GM12864 (cell line): ENCODE measurements at regions not wholly inside any gene's neighbourhood (a gene's known extent, or its start where the extent isn't known, plus 50 kb on each side); places are given as distances from the start of the nearest gene placed in this dataset.

Experiments used
- DNase-seq: peaks from one replicate; pipeline ENCODE4 v3.0.0-alpha.2; 2011; ENCODE audit warnings: low read depth
- H3K4me3 ChIP-seq: 2 replicates; pipeline ENCODE4 v1.5.1; 2011; ENCODE audit warnings: mild to moderate bottlenecking, low read depth, low read length, control low read depth
- CTCF ChIP-seq: IDR thresholded peaks from 2 replicates; pipeline ENCODE4 v1.5.1; 2011; ENCODE audit warnings: low read depth, mild to moderate bottlenecking, moderate library complexity, low read length, control low read depth, inconsistent platforms; ENCODE audit errors: missing control alignments

- no peak overlapping the region for H3K4me3 ChIP-seq
- no peak for TF ChIP-seq CTCF
- DNase-seq, result no peak
Observed at GRCh38 chr20:39356908-39357307, 394.8 kb downstream of the DHX35 start.

GRCh38 chr20:39349240-39349639 lies 387.1 kb downstream of the DHX35 start:
- no peak for TF ChIP-seq CTCF

DNA sequence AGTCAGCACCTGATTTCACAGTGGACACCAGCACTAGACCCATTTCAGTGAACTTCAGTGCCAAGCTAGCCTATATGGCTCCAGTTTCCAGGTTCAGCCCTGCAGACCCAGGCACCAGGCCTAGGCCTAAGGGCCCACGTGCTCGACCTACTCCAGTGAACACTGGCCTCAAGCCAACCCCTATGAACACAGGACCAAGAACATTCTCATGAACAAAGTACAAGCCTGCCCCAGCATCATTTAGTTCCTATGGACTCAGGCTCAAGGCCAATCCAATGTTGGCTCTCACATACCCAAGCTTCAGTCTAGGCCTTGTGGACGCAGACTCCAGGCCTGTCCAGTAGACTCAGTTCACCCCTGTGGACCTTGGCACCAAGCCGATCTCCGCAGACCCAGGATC lies 385.5 kb downstream of the DHX35 start:
- DNase-seq, result no peak
- TF ChIP-seq CTCF, result no peak
- H3K4me3 ChIP-seq, result no peak overlapping the region

More at GRCh38 chr20:39349240-39349639, 387.1 kb downstream of the DHX35 start:
- no peak for DNase-seq
- H3K4me3 ChIP-seq, result no peak overlapping the region

DNA sequence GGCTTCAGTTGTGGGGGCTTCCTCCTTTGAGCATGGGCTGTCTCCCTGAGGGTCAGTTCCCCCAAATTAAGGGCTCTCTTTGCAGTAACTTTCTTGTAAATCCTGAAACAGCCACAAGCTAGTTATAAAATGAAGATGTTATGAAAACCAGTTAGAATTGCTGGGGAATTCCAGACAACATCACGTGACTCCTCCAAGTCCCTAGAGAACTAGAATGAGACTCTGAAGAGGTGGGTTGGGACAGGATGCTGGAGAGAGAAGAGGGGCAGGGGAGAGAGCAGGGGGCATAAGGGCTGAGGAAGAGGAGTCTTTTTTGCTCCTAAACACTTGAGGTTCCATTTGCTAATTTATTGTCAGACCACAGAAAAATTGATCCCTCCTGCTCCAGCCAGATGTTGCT lies 380.3 kb downstream of the DHX35 start:
- DNase-seq, result no peak
- H3K4me3 ChIP-seq, result no peak overlapping the region

GRCh38 chr20:39338469-39339376 lies 376.6 kb downstream of the DHX35 start:
- no peak for DNase-seq
- TF ChIP-seq CTCF, result no peak
- H3K4me3 ChIP-seq, result no peak overlapping the region

More for the DNA sequence above, 380.3 kb downstream of the DHX35 start:
- no peak for TF ChIP-seq CTCF

- H3K4me3 ChIP-seq, result no peak overlapping the region
- no peak for TF ChIP-seq CTCF
- no peak for DNase-seq
Observed at GRCh38 chr20:39333211-39333610, 371.1 kb downstream of the DHX35 start.

DNA sequence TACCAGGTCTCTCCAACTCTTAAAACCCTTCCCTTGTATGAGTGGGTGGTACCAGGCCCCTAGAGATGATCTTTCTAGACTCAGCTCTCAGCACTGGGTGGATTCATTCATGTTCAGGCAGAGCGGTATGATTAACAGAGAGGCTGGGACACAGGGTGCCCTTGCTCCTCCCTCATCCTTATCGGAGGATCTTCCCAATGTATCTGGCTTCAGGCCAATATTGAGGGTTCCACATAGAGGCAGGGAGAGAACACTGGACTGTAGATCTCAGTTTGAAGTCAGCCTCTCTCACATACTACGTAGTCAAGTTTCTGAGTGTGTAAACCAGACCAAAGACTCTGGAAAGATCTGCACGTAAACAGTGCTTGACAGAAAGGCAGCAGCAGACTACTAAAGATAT lies 366.2 kb downstream of the DHX35 start:
- no peak for TF ChIP-seq CTCF
- no peak overlapping the region for H3K4me3 ChIP-seq
- no peak for DNase-seq
